ENCODE measurements at regions not wholly inside any gene's neighbourhood (a gene's known extent, or its start where the extent isn't known, plus 50 kb on each side); places are given as distances from the start of the nearest gene placed in this dataset.

GRCh38 chr1:57957576-57957975 lies 533.7 kb upstream of the DAB1 start:
- Histone ChIP-seq H3K36me3 (replicated peaks; ENCODE audit: low read depth, low read length) (no peaks in the 10 kb centered on the region), H3K27ac (ENCODE audit: low read length) (no peak overlapping the region), H3K27me3 (ENCODE audit: low read depth, low read length) (no peaks in the 10 kb centered on the region), H3K4me1 (ENCODE audit: low read length) (no peaks in the 10 kb centered on the region), H4K20me1 (ENCODE audit: insufficient read depth, low read length) (no peaks in the 10 kb centered on the region), H2AFZ (ENCODE audit: low read depth, low read length) (no peak overlapping the region), H3K79me2 (ENCODE audit: low read length) (no peaks in the 10 kb centered on the region), H3K9me3 (ENCODE audit: insufficient read depth, low read length) (no peaks in the 10 kb centered on the region), H3K4me3 (ENCODE audit: low read length) (no peak overlapping the region), H3K4me2 (ENCODE audit: low read length) (no peak overlapping the region), H3K9ac (ENCODE audit: low read length) (no peak overlapping the region)
- TF ChIP-seq CTCF (IDR thresholded peaks at IDR 0.05; ENCODE audit: low read depth, low read length) (no peak), EZH2phosphoT487 (IDR thresholded peaks at IDR 0.05; ENCODE audit: low read depth) (no peak)

GRCh38 chr1:57951390-57951789 lies 527.5 kb upstream of the DAB1 start:
- Histone ChIP-seq H3K4me2 (ENCODE audit: low read length) (no peak overlapping the region), H3K9me3 (ENCODE audit: insufficient read depth, low read length) (no peaks in the 10 kb centered on the region), H4K20me1 (ENCODE audit: insufficient read depth, low read length) (no peaks in the 10 kb centered on the region), H3K9ac (ENCODE audit: low read length) (no peak overlapping the region), H3K4me1 (ENCODE audit: low read length) (no peaks in the 10 kb centered on the region), H3K36me3 (replicated peaks; ENCODE audit: low read depth, low read length) (no peaks in the 10 kb centered on the region), H3K27ac (ENCODE audit: low read length) (no peak overlapping the region), H3K4me3 (ENCODE audit: low read length) (no peak overlapping the region), H2AFZ (ENCODE audit: low read depth, low read length) (no peak overlapping the region), H3K27me3 (ENCODE audit: low read depth, low read length) (no peaks in the 10 kb centered on the region), H3K79me2 (ENCODE audit: low read length) (no peaks in the 10 kb centered on the region)
- TF ChIP-seq CTCF (IDR thresholded peaks at IDR 0.05; ENCODE audit: low read depth, low read length): no peak
- no peak for TF ChIP-seq EZH2phosphoT487 (IDR thresholded peaks at IDR 0.05; ENCODE audit: low read depth)

GRCh38 chr1:57949168-57949567 lies 525.3 kb upstream of the DAB1 start:
- Histone ChIP-seq H3K4me2 (ENCODE audit: low read length) (no peak overlapping the region), H3K4me1 (ENCODE audit: low read length) (no peaks in the 10 kb centered on the region), H2AFZ (ENCODE audit: low read depth, low read length) (no peak overlapping the region), H3K9me3 (ENCODE audit: insufficient read depth, low read length) (no peaks in the 10 kb centered on the region), H3K36me3 (replicated peaks; ENCODE audit: low read depth, low read length) (no peaks in the 10 kb centered on the region), H3K27ac (ENCODE audit: low read length) (no peak overlapping the region), H3K79me2 (ENCODE audit: low read length) (no peaks in the 10 kb centered on the region), H3K27me3 (ENCODE audit: low read depth, low read length) (no peaks in the 10 kb centered on the region), H4K20me1 (ENCODE audit: insufficient read depth, low read length) (no peaks in the 10 kb centered on the region), H3K4me3 (ENCODE audit: low read length) (no peak overlapping the region), H3K9ac (ENCODE audit: low read length) (no peak overlapping the region)
- TF ChIP-seq EZH2phosphoT487 (IDR thresholded peaks at IDR 0.05; ENCODE audit: low read depth): no peak

- Histone ChIP-seq H3K9ac (ENCODE audit: low read length) (no peak overlapping the region), H3K27ac (ENCODE audit: low read length) (no peak overlapping the region)
- TF ChIP-seq EZH2phosphoT487 (IDR thresholded peaks at IDR 0.05; ENCODE audit: low read depth) (no peak), CTCF (IDR thresholded peaks at IDR 0.05; ENCODE audit: low read depth, low read length) (no peak)
Measured at GRCh38 chr1:57947471-57947870, 523.6 kb upstream of the DAB1 start.

GRCh38 chr1:57945045-57945444 lies 521.2 kb upstream of the DAB1 start:
- H3K36me3 ChIP-seq (replicated peaks; ENCODE audit: low read depth, low read length): no peaks in the 10 kb centered on the region
- no peak for TF ChIP-seq EZH2phosphoT487 (IDR thresholded peaks at IDR 0.05; ENCODE audit: low read depth)
- no peak for TF ChIP-seq CTCF (IDR thresholded peaks at IDR 0.05; ENCODE audit: low read depth, low read length)
- H3K4me1 ChIP-seq (ENCODE audit: low read length): no peaks in the 10 kb centered on the region
- H3K4me3 ChIP-seq (ENCODE audit: low read length): no peak overlapping the region
- no peak overlapping the region for H2AFZ ChIP-seq (ENCODE audit: low read depth, low read length)
- no peak overlapping the region for H3K27ac ChIP-seq (ENCODE audit: low read length)
- no peak overlapping the region for H3K4me2 ChIP-seq (ENCODE audit: low read length)
- H3K27me3 ChIP-seq (ENCODE audit: low read depth, low read length): no peaks in the 10 kb centered on the region
- H3K79me2 ChIP-seq (ENCODE audit: low read length): no peaks in the 10 kb centered on the region
- no peak overlapping the region for H3K9ac ChIP-seq (ENCODE audit: low read length)
- H3K9me3 ChIP-seq (ENCODE audit: insufficient read depth, low read length): no peaks in the 10 kb centered on the region
- H4K20me1 ChIP-seq (ENCODE audit: insufficient read depth, low read length): no peaks in the 10 kb centered on the region

More at GRCh38 chr1:57947471-57947870, 523.6 kb upstream of the DAB1 start:
- Histone ChIP-seq H3K27me3 (ENCODE audit: low read depth, low read length) (no peaks in the 10 kb centered on the region), H3K4me1 (ENCODE audit: low read length) (no peaks in the 10 kb centered on the region), H2AFZ (ENCODE audit: low read depth, low read length) (no peak overlapping the region), H3K4me3 (ENCODE audit: low read length) (no peak overlapping the region), H3K9me3 (ENCODE audit: insufficient read depth, low read length) (no peaks in the 10 kb centered on the region), H3K4me2 (ENCODE audit: low read length) (no peak overlapping the region), H3K79me2 (ENCODE audit: low read length) (no peaks in the 10 kb centered on the region), H4K20me1 (ENCODE audit: insufficient read depth, low read length) (no peaks in the 10 kb centered on the region), H3K36me3 (replicated peaks; ENCODE audit: low read depth, low read length) (no peaks in the 10 kb centered on the region)
